Activated T-cell treated with anti-CD3 and anti-CD28 coated beads, Interleukin-2, amount 50 U/mL, for 24 hours (primary cell): ENCODE measurements at regions not wholly inside any gene's neighbourhood (a gene's known extent, or its start where the extent isn't known, plus 50 kb on each side); places are given as distances from the start of the nearest gene placed in this dataset.

Experiments
- DNase-seq: peaks from one replicate; pipeline ENCODE4 v3.0.0-alpha.2; 2020
- H3K27ac Mint-ChIP-seq: 2 replicates; pipeline ENCODE4 v1.8.0; 2020; ENCODE audit warnings: mild to moderate bottlenecking, mixed read lengths
- H3K27me3 Mint-ChIP-seq: 2 replicates; pipeline ENCODE4 v1.8.0; 2020; ENCODE audit warnings: mixed read lengths
- H3K36me3 Mint-ChIP-seq: 2 replicates; pipeline ENCODE4 v1.8.0; 2020; ENCODE audit warnings: low read depth, mixed read lengths
- H3K4me1 Mint-ChIP-seq: 2 replicates; pipeline ENCODE4 v1.8.0; 2020; ENCODE audit warnings: low read depth, mixed read lengths
- H3K4me3 Mint-ChIP-seq: 2 replicates; pipeline ENCODE4 v1.8.0; 2020; ENCODE audit warnings: mild to moderate bottlenecking, moderate library complexity, mixed read lengths
- H3K9me3 Mint-ChIP-seq: 2 replicates; pipeline ENCODE4 v1.8.0; 2020; ENCODE audit warnings: mixed read lengths

DNA sequence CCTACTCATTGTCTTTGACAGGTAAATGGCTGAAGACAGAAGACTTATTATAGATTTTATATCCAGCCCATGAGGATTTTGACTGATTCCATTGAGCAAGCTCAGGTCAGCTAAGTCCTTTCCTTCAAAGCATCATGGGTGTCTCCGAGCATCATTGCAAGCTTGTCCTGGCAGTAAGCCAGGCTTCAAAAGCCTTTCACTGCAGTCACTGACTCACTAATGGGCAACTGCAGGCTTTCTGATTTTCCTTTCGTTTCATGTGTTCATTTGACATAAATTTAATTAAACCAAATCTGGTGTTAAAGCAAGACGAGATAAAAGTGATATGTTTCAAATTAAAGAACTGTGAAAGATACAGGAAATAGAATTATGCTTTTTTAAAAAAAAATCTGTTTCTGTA lies 426.2 kb downstream of the ANXA1 start:
- no peaks in the 10 kb centered on the region for H3K36me3 Mint-ChIP-seq
- no peak for DNase-seq
- H3K4me1 Mint-ChIP-seq = no peaks in the 10 kb centered on the region
- no peak overlapping the region for H3K27ac Mint-ChIP-seq
- H3K27me3 Mint-ChIP-seq = no peaks in the 10 kb centered on the region
- no peaks in the 10 kb centered on the region for H3K9me3 Mint-ChIP-seq
- H3K4me3 Mint-ChIP-seq = no peak overlapping the region

DNA sequence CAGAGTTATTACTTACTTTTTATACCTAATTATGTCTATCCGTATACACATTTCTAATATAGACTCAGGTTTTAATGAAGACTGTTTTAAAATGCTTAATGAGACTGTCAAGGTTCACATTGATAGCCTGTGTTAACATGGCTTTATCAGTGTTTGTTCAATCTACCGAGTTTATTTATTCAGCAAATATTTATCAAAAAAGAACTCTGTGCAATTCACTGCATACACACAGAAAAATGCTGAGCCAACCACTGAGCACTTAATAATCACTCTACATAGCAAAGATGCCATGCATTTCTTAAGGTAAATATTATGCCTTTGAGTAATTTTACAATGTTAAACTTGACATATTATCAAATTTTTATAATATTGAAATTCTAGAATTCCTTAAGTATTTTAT lies 428.2 kb downstream of the ANXA1 start:
- Mint-ChIP-seq H3K4me1 (no peaks in the 10 kb centered on the region), H3K36me3 (no peaks in the 10 kb centered on the region), H3K4me3 (no peak overlapping the region), H3K27me3 (no peaks in the 10 kb centered on the region), H3K9me3 (no peaks in the 10 kb centered on the region), H3K27ac (no peak overlapping the region)
- DNase-seq = no peak

DNA sequence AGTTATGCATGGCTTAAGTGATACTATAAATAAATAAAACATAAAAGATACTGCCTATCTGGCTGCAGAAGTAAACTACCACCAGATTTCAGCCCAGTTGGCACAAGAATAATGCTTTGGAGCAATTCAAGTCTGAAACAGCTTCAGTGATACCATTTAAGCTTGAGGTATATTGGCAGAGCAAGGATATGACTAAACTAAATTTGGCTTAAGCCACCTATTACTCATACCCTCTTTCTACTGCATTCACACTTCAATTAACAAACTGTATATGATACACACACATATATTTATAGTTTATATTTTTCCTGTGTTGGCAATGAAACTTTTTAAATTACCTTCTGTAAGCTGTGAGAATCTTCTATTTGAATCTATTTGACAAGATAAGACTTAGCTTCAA lies 431.9 kb downstream of the ANXA1 start:
- no peak overlapping the region for H3K27ac Mint-ChIP-seq
- no peaks in the 10 kb centered on the region for H3K36me3 Mint-ChIP-seq
- no peaks in the 10 kb centered on the region for H3K9me3 Mint-ChIP-seq
- no peak overlapping the region for H3K4me3 Mint-ChIP-seq
- no peaks in the 10 kb centered on the region for H3K27me3 Mint-ChIP-seq
- no peaks in the 10 kb centered on the region for H3K4me1 Mint-ChIP-seq
- no peak for DNase-seq

DNA sequence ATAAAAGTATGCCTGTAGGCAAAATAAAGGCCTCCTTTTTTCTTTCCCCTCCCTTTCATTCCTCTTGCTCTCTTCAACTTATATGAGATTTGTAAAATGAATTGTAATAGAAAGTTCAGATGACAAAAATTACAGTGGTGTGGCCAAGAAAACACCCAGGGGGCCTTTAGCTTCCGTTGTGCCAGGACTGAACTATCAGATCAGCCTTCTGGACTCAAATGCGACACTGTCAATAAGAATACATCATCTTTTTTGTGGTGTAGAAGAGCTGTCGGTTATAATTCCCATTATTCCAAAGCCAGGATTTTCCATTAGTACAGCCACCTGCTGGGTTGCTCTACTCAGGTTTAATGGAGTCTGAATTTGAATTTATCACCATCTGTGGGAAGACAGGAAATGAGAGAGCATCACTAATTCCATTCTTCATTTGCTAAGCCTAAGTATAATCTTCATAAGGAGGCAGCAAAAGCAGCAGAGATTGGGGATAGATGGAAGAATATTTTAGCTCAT lies 443.4 kb downstream of the ANXA1 start:
- Mint-ChIP-seq H3K4me3 (no peak overlapping the region), H3K27ac (no peak overlapping the region), H3K36me3 (no peaks in the 10 kb centered on the region), H3K4me1 (no peaks in the 10 kb centered on the region), H3K9me3 (peaks cover 5% of the 10 kb centered on the region), H3K27me3 (no peaks in the 10 kb centered on the region)
- DNase-seq = no peak

DNA sequence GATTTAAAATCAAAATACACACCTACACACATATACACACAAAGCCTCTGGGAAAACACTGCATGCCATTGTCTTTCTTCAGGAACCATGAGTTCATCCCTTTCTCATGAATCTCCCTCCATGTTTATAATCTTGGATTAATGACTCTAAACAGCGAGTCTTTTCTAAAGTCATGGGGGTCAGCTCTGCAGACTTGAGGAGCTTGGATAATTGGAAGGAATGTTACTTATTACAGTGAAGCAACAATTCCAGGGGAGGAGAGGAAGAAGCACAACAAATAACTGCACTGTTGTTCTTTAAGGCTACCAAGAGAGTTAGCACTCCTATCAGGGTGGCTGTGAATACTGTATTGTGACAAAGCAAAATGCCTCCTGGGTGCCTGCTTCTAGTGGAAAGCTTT lies 444.7 kb downstream of the ANXA1 start:
- Mint-ChIP-seq H3K36me3 (no peaks in the 10 kb centered on the region), H3K27me3 (no peaks in the 10 kb centered on the region), H3K27ac (no peak overlapping the region), H3K4me1 (no peaks in the 10 kb centered on the region), H3K4me3 (no peak overlapping the region), H3K9me3 (no peaks in the 10 kb centered on the region)
- DNase-seq = no peak

DNA sequence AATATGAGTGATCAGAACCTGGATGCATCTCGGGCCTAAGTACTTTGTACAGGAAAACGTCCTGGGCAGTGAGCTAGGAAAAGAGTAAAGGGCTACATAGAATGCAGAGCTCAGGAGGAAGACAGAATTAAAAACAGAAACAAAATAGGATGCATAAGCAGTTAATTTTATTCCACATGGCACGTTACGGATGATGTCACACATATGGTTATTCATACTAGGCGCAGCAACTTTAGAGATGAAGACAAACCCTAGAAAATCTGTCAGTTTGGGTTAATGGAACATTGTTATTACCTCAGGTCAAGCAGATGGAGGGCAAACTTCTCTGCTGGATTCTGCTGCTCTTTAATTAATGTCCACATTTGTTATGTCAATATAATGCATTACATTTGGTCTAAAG lies 445.4 kb downstream of the ANXA1 start:
- no peak for DNase-seq
- H3K4me1 Mint-ChIP-seq = no peaks in the 10 kb centered on the region
- no peaks in the 10 kb centered on the region for H3K36me3 Mint-ChIP-seq
- H3K4me3 Mint-ChIP-seq = no peak overlapping the region
- H3K27me3 Mint-ChIP-seq = no peaks in the 10 kb centered on the region
- no peaks in the 10 kb centered on the region for H3K9me3 Mint-ChIP-seq
- no peak overlapping the region for H3K27ac Mint-ChIP-seq

DNA sequence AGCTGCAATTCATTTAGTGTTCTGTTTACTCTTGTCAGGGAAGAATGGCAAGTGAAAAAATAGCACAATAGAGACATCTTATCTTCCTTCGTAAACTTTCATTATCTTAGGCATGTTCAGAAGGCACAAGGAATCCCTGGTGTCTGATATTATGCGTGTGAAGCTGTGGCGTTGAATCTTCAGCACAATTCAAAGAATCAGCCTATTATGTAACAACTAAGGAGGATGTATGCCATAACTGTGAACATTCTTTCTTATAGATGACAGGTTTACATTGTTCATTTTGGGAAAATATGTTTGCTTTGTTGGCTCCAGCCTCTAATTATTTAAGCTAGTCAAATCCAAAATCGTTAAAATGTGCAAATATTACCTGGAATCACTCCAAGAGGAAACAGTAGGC lies 446.1 kb downstream of the ANXA1 start:
- Mint-ChIP-seq H3K4me3 (no peak overlapping the region), H3K27me3 (no peaks in the 10 kb centered on the region), H3K4me1 (no peaks in the 10 kb centered on the region), H3K27ac (no peak overlapping the region), H3K9me3 (no peaks in the 10 kb centered on the region), H3K36me3 (no peaks in the 10 kb centered on the region)
- no peak for DNase-seq

DNA sequence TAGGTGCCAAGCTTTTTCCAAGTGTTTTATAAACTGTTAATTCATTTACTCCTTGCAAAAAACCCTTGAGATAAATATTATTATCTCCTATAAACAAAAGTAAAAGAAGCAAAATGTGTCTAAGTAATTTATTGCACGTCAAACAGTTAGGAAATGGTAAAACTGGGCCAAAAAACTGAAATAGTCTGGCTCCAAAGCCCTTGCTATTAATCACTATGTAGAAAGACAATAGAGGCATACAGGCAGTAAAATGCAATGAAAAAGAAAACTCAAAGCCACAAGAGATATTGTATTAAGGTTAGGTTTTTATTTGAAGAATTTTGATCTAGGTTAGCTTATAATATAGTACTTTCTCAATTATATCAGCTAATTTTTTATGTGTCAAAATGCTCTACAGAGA lies 457.7 kb downstream of the ANXA1 start:
- no peak for DNase-seq
- no peaks in the 10 kb centered on the region for H3K27me3 Mint-ChIP-seq
- no peaks in the 10 kb centered on the region for H3K4me1 Mint-ChIP-seq
- no peak overlapping the region for H3K27ac Mint-ChIP-seq
- H3K36me3 Mint-ChIP-seq = no peaks in the 10 kb centered on the region
- H3K9me3 Mint-ChIP-seq = no peaks in the 10 kb centered on the region
- H3K4me3 Mint-ChIP-seq = no peak overlapping the region

DNA sequence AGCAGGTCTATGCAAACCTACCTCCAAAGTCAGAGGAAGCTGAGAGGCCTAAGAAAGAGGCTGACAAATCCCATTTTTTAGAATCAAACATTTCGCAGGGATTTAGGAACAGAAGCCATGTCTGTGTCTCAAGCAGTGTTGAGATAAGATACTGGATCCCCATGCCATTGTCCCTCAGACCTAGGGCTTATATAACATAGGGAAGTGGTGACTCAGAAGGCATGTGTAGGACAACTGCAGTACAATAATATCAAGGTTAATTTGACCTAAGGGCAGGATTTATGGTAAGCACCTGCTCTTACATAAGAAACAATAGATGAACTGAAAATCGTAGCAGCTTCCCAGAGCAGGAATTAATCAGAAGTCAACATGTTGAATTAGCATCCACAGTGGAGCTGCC lies 459.4 kb downstream of the ANXA1 start:
- H3K4me1 Mint-ChIP-seq = no peaks in the 10 kb centered on the region
- H3K27ac Mint-ChIP-seq = no peak overlapping the region
- no peaks in the 10 kb centered on the region for H3K36me3 Mint-ChIP-seq
- H3K9me3 Mint-ChIP-seq = no peaks in the 10 kb centered on the region
- H3K4me3 Mint-ChIP-seq = no peak overlapping the region
- H3K27me3 Mint-ChIP-seq = no peaks in the 10 kb centered on the region
- DNase-seq = no peak

DNA sequence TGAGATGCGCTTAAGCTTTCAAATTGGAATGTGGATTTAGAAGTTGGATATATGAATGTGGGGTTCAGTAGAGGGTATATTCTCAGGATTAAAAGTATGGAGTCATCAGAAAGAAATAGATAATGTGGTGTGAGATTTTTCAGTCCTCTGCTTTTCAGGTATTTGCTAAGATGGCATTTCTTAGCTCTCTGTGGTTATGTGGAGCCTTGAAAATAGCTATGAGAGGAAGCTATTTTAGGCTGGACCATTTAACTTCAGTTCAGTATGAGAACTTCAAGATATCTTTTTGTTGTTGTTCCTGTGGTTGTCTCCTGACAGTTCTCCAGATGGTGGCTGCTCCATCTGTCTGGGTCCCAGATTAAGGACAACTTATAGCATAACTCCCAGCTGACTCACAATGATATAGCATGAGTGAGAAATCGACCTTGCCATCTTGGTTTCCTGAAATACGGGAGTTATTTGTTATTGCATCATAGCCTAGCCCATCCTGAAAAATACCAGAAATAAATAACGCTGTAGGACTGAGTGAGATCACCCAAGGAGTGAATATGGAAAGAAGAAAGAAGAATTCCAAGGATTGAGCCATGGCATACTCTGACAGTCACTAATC lies 461.5 kb downstream of the ANXA1 start:
- H3K27me3 Mint-ChIP-seq = no peaks in the 10 kb centered on the region
- no peak overlapping the region for H3K4me3 Mint-ChIP-seq

DNA sequence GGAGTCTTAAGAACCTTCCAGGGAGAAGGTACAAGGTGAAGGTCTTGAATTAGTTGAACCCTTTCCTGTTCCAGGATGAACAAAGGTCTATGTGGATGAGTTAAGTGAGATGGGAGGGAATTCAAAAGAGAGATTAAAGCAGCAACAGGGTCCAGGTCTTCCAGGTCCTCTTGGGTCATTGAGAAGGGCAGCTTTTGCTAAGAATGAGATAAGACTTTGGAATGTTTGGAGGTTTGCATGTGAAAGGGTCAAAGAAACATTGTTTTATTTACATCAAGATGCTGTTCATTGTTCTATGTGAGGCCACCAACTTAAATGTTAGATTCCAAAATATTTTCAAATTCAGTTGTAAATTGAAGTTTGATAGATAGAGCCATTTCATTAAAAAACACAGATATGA lies 463.9 kb downstream of the ANXA1 start:
- H3K36me3 Mint-ChIP-seq = no peaks in the 10 kb centered on the region
- H3K4me1 Mint-ChIP-seq = no peaks in the 10 kb centered on the region
- H3K4me3 Mint-ChIP-seq = no peak overlapping the region
- no peak overlapping the region for H3K27ac Mint-ChIP-seq
- H3K9me3 Mint-ChIP-seq = peaks cover 2% of the 10 kb centered on the region
- no peaks in the 10 kb centered on the region for H3K27me3 Mint-ChIP-seq
- no peak for DNase-seq

More for the DNA sequence above, 461.5 kb downstream of the ANXA1 start:
- Mint-ChIP-seq H3K4me1 (no peaks in the 10 kb centered on the region), H3K9me3 (no peaks in the 10 kb centered on the region), H3K36me3 (no peaks in the 10 kb centered on the region), H3K27ac (no peak overlapping the region)
- no peak for DNase-seq

DNA sequence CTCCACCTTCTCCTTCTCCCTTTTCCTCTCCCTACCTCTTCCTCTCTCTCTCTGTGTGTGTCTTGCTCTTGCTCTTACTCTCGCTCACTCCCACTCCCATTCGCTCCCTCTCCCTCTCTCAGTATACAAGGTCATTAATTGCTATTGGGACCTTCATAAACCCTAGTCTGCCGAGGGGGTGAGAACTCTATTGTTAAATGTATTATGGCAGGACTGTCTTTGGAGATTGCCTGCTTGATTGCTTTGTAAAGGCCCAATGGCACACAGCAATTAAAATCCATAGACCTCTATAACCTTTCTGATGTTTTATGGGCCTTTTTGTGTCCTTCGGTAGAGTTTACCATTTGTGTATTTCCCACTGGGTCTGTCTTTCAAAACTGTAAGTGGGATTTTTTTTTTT lies 465.9 kb downstream of the ANXA1 start:
- Mint-ChIP-seq H3K4me3 (no peak overlapping the region), H3K27ac (no peak overlapping the region), H3K9me3 (peaks cover 2% of the 10 kb centered on the region), H3K4me1 (no peaks in the 10 kb centered on the region), H3K36me3 (no peaks in the 10 kb centered on the region), H3K27me3 (no peaks in the 10 kb centered on the region)
- no peak for DNase-seq

DNA sequence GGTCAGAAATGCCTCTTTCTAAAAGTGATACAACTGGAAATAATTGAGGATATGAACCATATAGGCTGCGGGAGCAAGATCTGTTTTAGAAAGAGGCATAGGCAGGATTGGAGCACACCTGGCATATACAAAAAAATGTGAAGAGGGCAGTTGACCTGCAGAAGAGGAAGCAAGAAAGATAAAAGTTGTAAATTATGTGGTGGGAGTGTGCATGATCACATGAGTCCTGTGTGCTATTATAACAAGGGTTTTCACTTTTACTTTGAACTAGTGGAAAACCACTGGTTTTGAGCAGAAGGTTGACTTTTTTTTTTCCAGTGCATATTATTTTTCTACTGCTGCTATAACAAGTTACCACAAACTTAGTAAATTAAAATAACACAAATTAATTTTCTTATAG lies 489.3 kb downstream of the ANXA1 start:
- Mint-ChIP-seq H3K36me3 (no peaks in the 10 kb centered on the region), H3K4me1 (no peaks in the 10 kb centered on the region)

DNA sequence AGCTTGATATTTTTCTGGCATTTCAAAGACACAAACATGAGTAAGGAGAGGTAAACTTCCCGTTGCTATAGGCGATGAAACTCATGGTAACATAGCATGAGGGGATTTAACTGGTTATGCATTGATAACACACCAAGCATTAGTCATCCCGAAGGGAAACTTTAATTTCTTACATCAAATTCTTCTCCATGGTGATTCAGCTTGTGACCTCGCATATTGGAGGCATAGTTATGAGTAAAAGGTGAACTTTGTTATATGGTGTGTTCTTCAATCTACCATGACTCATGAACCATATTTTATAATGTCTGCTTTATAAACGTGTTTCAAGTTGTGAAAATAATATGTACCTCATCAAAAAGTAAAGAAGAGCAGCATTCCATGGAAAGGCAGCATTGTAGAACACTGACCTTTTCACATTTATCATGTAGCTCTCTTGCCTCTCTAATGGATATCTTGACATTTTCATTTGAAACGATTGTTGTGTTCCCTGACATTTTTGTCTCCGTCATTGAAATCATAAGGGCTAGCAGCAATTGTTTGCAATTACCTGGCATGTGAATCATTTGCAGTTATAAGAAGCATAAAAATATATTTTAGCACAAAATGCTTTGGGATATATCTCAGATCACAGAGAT lies 491.8 kb downstream of the ANXA1 start:
- Mint-ChIP-seq H3K9me3 (peaks cover 4% of the 10 kb centered on the region), H3K27me3 (no peaks in the 10 kb centered on the region), H3K4me3 (no peak overlapping the region), H3K4me1 (no peaks in the 10 kb centered on the region), H3K36me3 (no peaks in the 10 kb centered on the region), H3K27ac (no peak overlapping the region)
- no peak for DNase-seq

More for the DNA sequence above, 489.3 kb downstream of the ANXA1 start:
- Mint-ChIP-seq H3K4me3 (no peak overlapping the region), H3K27me3 (no peaks in the 10 kb centered on the region), H3K9me3 (peaks cover 2% of the 10 kb centered on the region), H3K27ac (no peak overlapping the region)
- DNase-seq = no peak

DNA sequence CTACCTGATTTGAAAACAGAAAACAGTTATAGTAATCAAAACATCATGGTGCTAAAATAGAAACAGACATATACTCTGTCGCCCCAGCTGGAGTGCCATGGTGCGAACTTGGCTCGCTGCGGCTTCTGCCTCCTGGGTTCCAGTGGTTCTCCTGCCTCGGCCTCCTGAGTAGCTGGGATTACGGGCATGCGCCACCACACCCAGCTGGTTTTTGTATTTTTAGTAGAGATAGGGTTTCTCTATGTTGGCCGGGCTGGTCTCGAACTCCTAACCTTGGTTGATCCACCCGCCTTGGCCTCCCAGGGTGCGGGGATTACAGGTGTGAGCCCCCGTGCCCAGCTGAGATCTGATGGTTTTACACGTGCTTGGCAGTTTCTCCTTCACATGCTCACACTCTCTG lies 495.9 kb downstream of the ANXA1 start:
- no peak for DNase-seq
- no peak overlapping the region for H3K27ac Mint-ChIP-seq
- H3K27me3 Mint-ChIP-seq = no peaks in the 10 kb centered on the region

DNA sequence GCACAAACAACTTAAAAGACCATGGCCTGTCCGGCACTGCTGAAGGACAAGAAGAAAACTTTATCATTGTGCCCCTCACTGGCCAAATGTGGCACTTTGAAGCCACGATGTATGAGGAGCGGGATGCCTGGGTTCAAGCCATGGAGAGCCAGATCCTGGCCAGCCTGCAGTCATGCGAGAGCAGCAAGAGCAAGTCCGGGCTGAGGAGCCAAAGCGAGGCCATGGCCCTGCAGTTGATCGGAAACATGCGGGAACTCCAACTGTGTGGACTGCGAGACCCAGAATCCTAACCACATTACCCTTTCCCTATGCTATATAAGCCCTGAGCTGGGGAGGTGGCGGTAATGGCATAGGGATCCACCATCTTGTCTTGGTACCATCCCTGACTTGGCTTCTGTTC lies 497.9 kb downstream of the ANXA1 start:
- DNase-seq = no peak
- H3K4me3 Mint-ChIP-seq = no peak overlapping the region
- H3K9me3 Mint-ChIP-seq = peaks cover 8% of the 10 kb centered on the region
- H3K4me1 Mint-ChIP-seq = no peaks in the 10 kb centered on the region
- no peak overlapping the region for H3K27ac Mint-ChIP-seq
- no peaks in the 10 kb centered on the region for H3K36me3 Mint-ChIP-seq
- no peaks in the 10 kb centered on the region for H3K27me3 Mint-ChIP-seq

More for the DNA sequence above, 495.9 kb downstream of the ANXA1 start:
- peaks cover 6% of the 10 kb centered on the region for H3K9me3 Mint-ChIP-seq
- H3K36me3 Mint-ChIP-seq = no peaks in the 10 kb centered on the region
- H3K4me3 Mint-ChIP-seq = no peak overlapping the region
- H3K4me1 Mint-ChIP-seq = no peaks in the 10 kb centered on the region
